DND-41 (cell line): ENCODE measurements at regions not wholly inside any gene's neighbourhood (a gene's known extent, or its start where the extent isn't known, plus 50 kb on each side); places are given as distances from the start of the nearest gene placed in this dataset.

ENCODE experiments used
- ATAC-seq: fragments of 200-7000 bp; cut with Tn5 transposase; 3 replicates; pipeline ENCODE4 v1.9.1; 2021; ENCODE audit warnings: low read depth; ENCODE audit not compliant: insufficient read depth
- DNase-seq: peaks from one replicate; pipeline ENCODE4 v3.0.0-alpha.2; 2020
- H2AFZ ChIP-seq: 2 replicates; pipeline ENCODE4 v1.6.0; 2012; ENCODE audit warnings: low read depth, low read length
- H3K27ac ChIP-seq: 2 replicates; pipeline ENCODE4 v1.5.1; 2012; ENCODE audit warnings: low read length, inconsistent platforms
- H3K27me3 ChIP-seq: fragments of 200-600 bp; sonication (generic); 2 replicates; pipeline ENCODE4 v1.6.0; 2012; ENCODE audit warnings: low read length, mild to moderate bottlenecking, inconsistent platforms; ENCODE audit not compliant: insufficient read depth, poor library complexity
- H3K36me3 ChIP-seq: 2 replicates; pipeline ENCODE4 v1.5.1; 2012; ENCODE audit warnings: low read length, inconsistent platforms; ENCODE audit not compliant: insufficient read depth
- H3K4me1 ChIP-seq: 2 replicates; pipeline ENCODE4 v1.5.1; 2012; ENCODE audit warnings: mild to moderate bottlenecking, low read length; ENCODE audit not compliant: insufficient read depth
- H3K4me2 ChIP-seq: 2 replicates; pipeline ENCODE4 v1.6.0; 2012; ENCODE audit warnings: mild to moderate bottlenecking, moderate library complexity, low read length, inconsistent platforms; ENCODE audit not compliant: insufficient read depth
- H3K4me3 ChIP-seq, 2 experiments: fragments of 200-600 bp in 1 of 2; shearing (Covaris generic) in 1 of 2; 2 replicates each; pipeline ENCODE4 v1.5.1; 2012 to 2016; ENCODE audit warnings: inconsistent platforms in 2 of 2, low read length in 2 of 2, mild to moderate bottlenecking in 2 of 2, low read depth in 1 of 2, moderate library complexity in 1 of 2
- H3K79me2 ChIP-seq: 2 replicates; pipeline ENCODE4 v1.6.0; 2012; ENCODE audit warnings: low read length, inconsistent platforms; ENCODE audit not compliant: insufficient read depth
- H3K9ac ChIP-seq: 2 replicates; pipeline ENCODE4 v1.6.0; 2012; ENCODE audit warnings: low read depth, mild to moderate bottlenecking, inconsistent platforms, low read length, moderate library complexity
- H3K9me3 ChIP-seq: 2 replicates; pipeline ENCODE4 v1.5.1; 2012; ENCODE audit warnings: low read length, moderate library complexity, mild to moderate bottlenecking, inconsistent platforms; ENCODE audit not compliant: insufficient read depth, severe bottlenecking
- H4K20me1 ChIP-seq: 2 replicates; pipeline ENCODE4 v1.6.0; 2012; ENCODE audit warnings: low read length; ENCODE audit not compliant: insufficient read depth
- EZH2 ChIP-seq: IDR thresholded peaks from 3 replicates; pipeline ENCODE4 v1.6.1; 2012; ENCODE audit warnings: borderline replicate concordance, low read depth, mild to moderate bottlenecking, moderate library complexity, low read length, inconsistent platforms; ENCODE audit not compliant: severe bottlenecking
- TF ChIP-seq, protein P1 (sequence below): IDR thresholded peaks from 2 replicates; pipeline ENCODE4 v1.5.1; 2012; ENCODE audit warnings: borderline replicate concordance, low read length, moderate library complexity, mild to moderate bottlenecking; ENCODE audit not compliant: poor library complexity, severe bottlenecking; ENCODE audit errors: extremely low read depth

DNA sequence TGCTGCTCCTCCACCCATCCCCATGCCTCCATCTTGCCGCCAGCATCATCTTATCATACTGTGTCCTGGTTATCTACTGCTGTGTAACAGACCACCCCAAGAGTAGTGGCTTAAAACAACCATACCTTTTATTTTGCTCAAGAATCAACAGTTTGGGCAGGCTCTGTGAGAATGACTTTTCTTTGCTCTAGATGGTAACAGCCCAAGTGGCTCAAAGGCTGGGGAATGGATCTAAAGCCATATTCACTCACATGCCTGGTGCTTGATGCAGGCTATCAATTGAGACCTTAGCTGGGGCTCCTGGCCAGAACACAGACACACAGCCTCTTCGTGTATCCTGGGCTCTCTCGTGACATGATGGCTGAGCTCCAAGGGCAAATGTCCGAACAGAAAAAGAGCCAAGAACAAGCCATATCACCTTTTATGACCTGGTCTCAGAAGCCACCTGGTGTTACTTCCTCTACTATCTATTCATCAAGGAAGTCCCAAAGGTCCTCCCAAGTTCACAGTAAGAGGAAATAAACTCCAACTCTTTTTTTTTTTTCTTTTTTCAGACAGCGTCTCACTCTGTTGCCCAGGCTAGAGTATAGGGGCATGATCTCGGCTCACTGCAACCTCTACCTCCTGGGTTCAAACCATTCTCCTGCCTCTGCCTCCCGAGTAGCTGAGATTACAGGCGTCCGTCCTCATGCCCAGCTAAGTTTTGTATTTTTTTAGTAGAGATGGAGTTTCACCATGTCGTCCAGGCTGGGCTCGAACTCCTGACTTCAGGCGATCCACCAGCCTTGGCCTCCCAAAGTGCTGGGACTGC, 159.3 kb upstream of the JARID2 start:
- H3K4me2 ChIP-seq = no peak overlapping the region
- TF ChIP-seq, protein P1, sequence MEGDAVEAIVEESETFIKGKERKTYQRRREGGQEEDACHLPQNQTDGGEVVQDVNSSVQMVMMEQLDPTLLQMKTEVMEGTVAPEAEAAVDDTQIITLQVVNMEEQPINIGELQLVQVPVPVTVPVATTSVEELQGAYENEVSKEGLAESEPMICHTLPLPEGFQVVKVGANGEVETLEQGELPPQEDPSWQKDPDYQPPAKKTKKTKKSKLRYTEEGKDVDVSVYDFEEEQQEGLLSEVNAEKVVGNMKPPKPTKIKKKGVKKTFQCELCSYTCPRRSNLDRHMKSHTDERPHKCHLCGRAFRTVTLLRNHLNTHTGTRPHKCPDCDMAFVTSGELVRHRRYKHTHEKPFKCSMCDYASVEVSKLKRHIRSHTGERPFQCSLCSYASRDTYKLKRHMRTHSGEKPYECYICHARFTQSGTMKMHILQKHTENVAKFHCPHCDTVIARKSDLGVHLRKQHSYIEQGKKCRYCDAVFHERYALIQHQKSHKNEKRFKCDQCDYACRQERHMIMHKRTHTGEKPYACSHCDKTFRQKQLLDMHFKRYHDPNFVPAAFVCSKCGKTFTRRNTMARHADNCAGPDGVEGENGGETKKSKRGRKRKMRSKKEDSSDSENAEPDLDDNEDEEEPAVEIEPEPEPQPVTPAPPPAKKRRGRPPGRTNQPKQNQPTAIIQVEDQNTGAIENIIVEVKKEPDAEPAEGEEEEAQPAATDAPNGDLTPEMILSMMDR = no peak
- H3K9me3 ChIP-seq = no peaks in the 10 kb centered on the region
- no peak for DNase-seq
- no peak overlapping the region for H3K9ac ChIP-seq
- no peaks in the 10 kb centered on the region for H4K20me1 ChIP-seq
- H3K4me1 ChIP-seq = no peaks in the 10 kb centered on the region
- no peak overlapping the region for H3K27ac ChIP-seq
- no peaks in the 10 kb centered on the region for H3K27me3 ChIP-seq
- no peaks in the 10 kb centered on the region for H3K36me3 ChIP-seq
- no peak overlapping the region for H3K4me3 ChIP-seq
- no peak overlapping the region for H2AFZ ChIP-seq
- ATAC-seq = no peak
- H3K79me2 ChIP-seq = no peaks in the 10 kb centered on the region

DNA sequence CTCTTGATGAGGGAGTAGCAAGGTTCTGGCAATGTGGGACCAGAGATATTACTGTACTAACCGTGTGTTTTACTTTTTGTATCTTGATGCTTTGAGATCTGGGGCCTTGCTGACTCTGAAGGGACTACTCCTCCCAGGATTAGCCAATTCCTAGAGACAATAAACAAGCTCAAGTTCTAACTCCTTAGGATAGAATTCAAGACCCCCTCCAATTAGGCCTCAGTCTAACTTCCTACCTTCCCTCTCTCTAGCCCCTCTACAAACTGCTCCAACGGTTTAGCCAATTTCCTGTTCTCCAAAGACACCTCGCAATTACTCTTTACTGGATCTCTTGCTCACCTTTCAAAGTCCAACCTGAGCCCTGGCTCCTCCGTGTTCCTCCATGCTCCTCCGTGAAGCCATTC, 158.7 kb upstream of the JARID2 start:
- ATAC-seq (no peak), DNase-seq (no peak)
- no peaks in the 10 kb centered on the region for H3K79me2 ChIP-seq
- no peaks in the 10 kb centered on the region for H4K20me1 ChIP-seq
- no peak overlapping the region for H3K27ac ChIP-seq
- no peaks in the 10 kb centered on the region for H3K9me3 ChIP-seq
- H2AFZ ChIP-seq = no peak overlapping the region
- no peak for TF ChIP-seq EZH2
- TF ChIP-seq, protein P1 = no peak
- H3K36me3 ChIP-seq = no peaks in the 10 kb centered on the region
- H3K27me3 ChIP-seq = no peaks in the 10 kb centered on the region
- H3K4me2 ChIP-seq = no peak overlapping the region
- H3K4me3 ChIP-seq = no peak overlapping the region
- no peaks in the 10 kb centered on the region for H3K4me1 ChIP-seq
- H3K9ac ChIP-seq = no peak overlapping the region

DNA sequence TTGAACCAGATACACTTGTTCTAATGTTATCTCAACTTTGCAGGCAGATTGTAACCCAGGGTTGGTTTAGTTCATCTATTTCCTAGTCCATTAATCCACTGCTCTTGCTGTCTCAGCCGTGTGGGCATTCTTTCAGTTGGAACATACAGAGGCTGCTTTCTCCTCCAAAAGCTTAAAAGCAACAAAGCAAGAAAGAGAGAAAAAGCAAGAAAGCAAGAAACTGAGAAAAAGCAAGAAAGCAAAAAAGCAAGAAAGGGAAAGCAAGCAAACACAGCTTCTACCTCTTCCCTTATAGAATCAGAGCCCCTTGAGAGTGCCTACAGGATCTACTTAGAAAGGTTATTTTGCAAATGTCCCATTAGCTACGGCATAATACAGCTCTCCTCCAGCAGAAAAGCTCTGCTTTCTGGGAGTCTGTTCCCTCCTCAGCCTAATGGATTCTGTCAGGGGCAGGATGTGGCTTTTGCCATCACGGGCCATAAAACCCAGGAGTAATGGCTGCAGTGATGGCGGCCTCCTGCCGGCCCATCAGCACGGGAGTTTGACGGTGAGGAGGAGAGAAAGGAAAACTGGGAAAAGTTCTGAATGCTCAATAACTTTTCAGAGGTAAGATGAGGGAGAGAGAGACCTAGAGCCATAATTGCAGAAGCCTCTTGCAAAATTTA, 156.8 kb upstream of the JARID2 start:
- Histone ChIP-seq H3K9me3 (no peaks in the 10 kb centered on the region), H4K20me1 (no peaks in the 10 kb centered on the region), H3K4me2 (no peak overlapping the region), H3K27me3 (no peaks in the 10 kb centered on the region), H3K79me2 (no peaks in the 10 kb centered on the region), H3K4me1 (no peaks in the 10 kb centered on the region), H3K9ac (no peak overlapping the region), H2AFZ (no peak overlapping the region), H3K27ac (no peak overlapping the region), H3K36me3 (no peaks in the 10 kb centered on the region), H3K4me3 (no peak overlapping the region)
- ATAC-seq (no peak), DNase-seq (no peak)
- TF ChIP-seq, protein P1 = no peak
- no peak for TF ChIP-seq EZH2
